ENCODE measurements at regions not wholly inside any gene's neighbourhood (a gene's known extent, or its start where the extent isn't known, plus 50 kb on each side); places are given as distances from the start of the nearest gene placed in this dataset.

DNA sequence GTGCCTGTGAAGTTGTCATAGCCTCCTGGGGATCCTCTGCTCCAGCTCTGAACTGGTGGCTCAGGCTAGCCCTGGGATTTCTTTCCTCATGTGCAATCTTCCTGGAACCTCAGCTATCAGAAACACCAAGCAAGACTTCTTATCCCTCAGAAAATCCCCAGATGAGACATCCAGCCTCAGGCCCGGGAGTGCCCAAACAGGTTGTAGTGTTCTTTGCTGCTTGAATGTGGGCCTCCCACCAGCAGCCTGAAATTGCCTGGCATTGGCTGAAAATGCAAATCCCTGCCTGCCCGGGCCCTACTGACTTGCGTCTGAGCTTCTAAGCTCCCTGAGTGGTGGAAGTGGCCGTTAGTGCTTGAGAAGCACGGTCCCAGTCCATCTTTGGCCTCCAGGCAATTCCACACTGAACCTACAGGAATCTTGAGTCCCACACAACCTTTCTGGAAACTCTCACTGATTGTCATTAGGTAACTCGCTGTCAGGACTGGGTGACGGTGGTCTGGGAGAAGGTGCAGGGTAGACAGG lies 146.8 kb downstream of the ZBTB18 start:
- no peak for DNase-seq

DNA sequence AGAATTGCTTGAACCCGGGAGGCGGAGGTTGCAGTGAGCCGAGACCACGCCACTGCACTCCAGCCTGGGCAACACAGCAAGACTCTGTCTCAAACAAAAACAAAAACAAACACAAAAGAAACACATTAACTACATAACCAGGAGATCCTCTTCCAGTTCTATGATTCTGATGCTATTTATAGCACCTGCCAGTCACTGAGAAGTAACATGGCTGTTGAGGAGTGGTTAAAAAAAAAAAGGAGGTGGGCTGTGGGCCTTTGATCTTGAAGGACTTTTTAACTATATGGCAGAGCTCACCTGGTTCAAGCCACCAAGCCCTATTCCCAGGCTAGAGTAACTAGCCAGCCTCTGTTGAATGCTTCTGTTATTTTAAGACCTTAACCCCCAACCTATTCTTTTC lies 148.8 kb downstream of the ZBTB18 start:
- no peak for DNase-seq

DNA sequence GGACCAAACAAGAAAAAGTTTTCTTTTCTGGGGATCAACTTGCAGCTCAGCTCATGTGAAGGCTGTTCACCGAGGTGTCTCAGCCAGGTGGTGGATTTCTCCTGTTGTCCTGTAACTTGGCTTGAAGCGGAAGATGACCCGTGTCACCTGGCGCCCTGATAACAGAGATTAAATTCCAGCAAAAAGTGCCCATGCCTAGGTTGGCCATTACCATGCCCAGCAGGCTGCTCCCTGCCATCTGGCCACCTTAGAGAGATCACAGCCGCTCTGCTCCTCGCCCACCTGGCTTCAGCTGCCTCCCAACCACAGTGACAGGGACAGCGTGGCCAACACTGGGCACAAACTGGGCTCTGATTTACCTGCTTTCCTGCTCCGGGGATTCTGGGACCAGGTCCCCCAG lies 149.5 kb downstream of the ZBTB18 start:
- no peak for DNase-seq

DNA sequence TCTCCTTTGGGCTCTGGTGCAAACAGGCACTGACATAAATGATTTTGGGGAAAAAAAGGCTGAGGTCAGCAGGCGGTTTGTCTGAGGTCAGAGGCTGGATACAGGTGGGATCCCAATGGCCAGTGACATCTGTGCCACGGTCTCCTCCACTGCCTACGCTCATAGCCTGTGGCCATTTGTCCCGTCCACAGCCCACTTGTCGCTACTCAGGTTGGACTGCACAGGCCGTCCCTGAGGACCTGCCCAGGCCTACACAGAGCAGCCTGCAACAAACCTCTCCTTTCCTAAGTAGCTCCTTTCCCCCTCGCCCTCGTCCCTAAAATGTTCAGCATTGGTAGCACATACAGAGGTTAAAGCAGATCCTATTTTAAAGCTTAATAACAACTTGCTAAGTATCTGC lies 150.7 kb downstream of the ZBTB18 start:
- no peak for DNase-seq

DNA sequence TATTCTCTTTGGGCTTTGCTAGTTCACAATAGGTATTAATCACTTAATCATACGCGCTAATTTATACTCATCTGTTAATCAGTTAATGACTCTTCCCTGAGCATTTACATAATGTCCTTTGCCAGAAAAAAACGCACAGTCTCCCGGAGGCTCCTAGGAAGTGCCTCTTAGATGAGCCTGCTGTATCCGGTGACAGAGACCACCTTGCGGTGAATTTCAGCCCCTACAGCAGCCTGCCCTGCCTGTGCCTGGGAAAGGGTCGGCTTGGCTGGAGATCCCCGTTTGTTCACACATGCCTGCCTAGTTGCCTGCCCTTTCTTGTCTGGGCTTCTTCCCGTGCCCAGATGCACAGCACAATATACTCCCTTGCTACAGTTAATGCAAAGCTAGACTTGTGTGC lies 152.9 kb downstream of the ZBTB18 start:
- DNase-seq: no peak

DNA sequence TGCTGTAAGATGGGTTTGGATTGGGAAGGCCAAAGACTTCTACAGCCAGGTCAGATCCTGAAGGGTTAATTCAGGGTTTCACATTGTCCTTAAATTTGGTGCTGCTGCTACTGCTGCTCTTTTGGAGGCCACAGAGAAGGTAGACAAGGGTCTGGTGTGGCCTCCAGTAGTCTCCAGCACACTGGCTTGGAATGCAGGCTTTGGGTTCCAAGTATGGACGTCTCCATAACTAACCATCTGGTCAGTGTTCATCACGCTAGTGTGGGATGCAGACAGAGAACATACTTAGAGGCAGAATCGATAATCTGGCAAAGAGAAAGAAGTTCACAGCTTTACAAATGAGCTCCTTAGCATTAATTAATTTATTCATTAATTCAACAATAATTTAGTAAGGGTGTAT lies 154.1 kb downstream of the ZBTB18 start:
- no peak for DNase-seq

DNA sequence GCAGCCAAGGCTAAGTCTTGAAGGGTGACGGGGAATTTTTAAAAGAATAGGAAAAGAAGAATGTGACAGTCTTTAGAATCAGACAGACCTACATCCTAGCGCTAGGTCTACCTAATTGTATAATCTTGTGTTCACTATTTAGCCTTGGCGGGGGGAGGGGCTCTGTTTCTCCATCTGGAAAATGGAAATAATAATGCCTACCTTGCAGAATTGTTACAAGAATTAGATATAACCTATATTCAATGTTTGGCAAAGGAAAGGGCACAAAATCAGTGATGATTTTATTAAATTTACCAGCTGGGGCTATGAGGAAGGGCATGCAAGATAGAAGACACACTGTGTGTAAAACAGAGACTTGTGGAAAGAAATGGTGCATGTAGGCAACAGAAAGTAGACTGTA lies 154.8 kb downstream of the ZBTB18 start:
- no peak for DNase-seq

DNA sequence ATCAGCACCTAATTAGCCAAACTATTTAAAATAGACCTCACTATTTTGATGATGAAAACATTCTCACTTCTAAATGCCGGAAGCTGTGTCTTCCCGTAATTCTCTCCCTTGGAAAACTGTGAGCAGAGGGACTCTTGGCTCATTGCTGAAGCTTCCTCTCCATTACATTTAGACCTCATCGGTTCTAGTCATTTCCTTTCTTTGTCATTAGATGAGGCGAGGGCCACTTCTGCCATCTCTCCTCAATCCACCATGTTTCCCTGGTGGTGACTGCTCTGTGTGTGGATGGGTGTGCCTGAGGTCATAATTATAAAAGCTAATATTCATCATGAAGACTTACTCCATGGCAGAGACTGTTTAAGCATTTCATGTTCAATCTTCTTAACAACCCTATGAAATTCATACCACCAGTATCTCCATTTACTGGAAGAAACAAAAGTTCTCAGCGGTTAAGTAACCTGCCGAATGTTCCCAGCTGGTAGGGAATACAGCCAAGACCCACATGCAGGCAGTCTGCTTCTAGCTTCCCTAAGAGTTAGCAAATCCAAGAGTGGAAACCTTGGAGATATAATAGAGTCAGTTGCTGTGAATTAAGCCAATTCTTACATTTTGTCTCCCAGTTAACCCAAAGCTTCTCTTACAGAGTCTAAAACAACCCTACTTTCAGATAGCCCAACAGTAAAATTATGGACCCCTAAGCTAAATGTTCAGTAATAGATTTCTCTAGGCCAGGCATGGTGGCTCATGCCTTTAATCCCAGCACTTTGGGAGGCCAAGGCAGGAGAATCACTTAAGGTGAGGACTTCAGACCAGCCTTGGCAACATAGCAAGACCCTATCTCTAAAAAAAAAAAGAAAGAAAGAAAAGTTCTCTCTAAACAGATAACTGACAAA lies 156.2 kb downstream of the ZBTB18 start:
- DNase-seq: no peak

DNA sequence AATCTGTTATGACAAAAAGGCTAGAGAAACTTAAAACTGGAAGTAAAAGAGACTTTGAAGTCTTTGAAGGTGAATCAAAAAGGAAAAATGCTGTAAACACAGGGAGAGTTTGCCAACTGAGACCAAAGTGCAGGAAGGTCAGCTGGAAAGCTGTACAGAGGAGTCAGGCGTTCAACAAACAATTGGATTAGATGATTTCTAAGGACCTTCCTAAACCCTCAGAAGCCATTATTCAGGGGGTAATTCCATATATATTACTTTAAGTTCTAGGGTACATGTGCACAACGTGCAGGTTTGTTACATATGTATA lies 156.8 kb downstream of the ZBTB18 start:
- DNase-seq: no peak

DNA sequence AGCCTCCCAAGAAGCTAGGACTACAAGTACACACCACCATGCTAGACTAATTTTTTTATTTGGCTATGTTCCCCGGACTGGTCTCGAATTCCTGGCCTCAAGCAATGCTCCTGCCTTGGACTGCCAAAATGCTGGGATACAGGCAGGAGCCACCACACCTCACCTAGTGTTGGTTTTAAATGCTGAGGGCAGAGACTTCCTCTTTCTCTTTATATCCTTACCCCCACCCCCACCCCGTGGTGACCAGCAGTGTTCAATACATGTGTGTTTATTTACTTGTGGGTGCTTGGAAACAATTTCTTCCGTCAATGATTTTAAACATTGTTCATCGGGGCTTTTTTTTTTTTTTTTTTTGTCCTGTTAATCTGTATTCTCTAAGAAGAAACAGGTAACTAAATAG lies 158.9 kb downstream of the ZBTB18 start:
- DNase-seq: no peak

DNA sequence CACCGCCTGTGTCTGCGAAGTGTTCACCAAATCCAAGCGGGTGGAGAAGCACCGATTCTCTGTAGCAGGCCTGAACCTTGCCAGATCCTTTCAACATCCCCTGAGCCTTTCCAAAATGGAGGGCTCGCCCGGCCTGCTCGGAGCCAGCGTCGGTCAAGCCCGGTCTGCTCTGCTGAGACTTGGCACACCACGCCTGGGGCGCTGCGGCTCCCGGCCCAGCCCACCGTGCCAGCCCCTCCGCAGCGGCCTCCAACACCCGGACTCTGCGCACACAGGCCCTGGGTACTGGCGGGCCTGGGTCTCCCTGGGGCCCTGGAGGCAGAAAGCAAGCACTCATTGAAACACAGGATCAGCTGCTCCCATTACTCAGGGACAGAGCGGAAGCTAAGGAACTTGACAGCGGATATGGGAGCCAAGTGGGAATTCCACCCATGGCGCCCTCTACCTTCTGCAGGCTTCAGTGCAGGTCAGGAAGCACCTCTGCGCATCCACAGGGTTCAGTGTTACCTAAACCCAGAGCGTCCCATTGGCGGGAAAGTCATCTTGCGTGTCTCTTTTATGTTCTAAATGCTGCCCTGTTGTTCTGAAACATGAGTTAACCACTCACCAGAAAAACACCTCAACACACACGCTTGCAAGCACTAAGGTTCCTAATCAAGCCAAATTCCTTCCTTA lies 159.9 kb downstream of the ZBTB18 start:
- no peak for DNase-seq

DNA sequence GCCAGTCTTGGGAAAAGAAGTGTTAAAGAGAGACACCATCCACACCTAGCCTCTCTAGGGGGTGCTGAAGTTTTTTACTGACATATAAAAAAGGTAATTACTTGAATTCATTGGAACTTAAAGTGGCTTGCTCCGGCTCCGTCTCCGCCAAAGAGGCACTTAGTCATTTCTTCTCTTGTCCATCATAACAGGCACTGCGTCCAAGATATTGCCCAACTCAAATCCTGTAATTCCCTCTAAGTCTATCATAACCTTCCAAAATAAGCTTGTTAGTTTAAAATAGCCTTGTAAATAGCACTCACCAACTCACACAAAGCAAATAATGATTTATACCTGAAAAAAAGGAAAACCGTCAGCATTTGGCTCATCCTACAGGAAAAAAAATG lies 160.5 kb downstream of the ZBTB18 start:
- DNase-seq: no peak

DNA sequence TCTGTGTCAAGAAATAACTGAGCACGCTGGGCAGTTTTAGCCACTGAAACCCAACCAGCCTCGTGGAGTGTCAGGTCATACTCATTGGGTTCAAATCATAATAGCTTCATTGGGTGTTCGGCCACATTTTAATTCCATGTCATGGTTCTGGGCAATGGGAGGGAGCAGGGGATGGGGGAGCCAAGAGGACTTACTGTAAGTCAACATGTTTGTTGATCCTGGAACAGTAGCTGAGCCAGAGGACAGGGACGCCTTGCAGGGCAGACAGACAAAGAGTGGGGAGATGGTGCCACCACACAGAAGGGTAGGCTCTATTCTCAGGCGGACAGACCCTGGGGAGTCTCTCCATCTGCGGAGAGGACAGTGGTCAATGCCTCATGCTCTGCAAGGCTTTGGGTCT lies 161.1 kb downstream of the ZBTB18 start:
- DNase-seq: no peak

DNA sequence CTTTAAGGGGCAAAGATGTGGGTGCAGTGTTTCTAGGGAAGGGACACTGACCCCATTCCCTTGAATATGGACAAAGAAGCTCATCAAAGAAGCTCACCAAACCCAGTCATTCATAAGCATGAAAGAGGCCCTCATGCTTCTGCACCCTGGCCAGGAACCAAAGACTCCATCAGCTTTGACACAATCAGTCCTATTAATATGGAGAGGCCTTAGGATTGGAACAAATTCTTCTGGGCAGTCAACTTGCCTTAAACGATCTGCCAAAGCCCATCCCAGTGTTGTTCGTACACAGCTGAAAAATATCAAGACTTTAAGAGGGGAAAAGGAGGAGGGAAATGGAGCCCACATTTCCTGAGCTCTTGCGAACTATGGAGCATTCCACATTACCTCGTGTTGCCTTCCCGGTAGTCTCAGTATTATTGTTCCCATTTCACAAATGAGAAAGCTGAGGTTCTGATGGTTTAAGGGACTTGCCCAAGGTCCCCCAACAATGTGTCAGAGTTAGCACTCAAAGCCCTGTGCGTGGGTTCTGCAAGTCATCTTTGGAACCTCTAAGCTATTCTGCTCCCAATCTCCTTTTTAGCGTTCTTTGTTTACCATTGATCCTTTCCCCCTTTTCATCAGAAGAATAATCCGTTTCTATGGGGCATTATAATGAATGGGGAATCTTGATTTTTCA lies 161.9 kb downstream of the ZBTB18 start:
- no peak for DNase-seq

DNA sequence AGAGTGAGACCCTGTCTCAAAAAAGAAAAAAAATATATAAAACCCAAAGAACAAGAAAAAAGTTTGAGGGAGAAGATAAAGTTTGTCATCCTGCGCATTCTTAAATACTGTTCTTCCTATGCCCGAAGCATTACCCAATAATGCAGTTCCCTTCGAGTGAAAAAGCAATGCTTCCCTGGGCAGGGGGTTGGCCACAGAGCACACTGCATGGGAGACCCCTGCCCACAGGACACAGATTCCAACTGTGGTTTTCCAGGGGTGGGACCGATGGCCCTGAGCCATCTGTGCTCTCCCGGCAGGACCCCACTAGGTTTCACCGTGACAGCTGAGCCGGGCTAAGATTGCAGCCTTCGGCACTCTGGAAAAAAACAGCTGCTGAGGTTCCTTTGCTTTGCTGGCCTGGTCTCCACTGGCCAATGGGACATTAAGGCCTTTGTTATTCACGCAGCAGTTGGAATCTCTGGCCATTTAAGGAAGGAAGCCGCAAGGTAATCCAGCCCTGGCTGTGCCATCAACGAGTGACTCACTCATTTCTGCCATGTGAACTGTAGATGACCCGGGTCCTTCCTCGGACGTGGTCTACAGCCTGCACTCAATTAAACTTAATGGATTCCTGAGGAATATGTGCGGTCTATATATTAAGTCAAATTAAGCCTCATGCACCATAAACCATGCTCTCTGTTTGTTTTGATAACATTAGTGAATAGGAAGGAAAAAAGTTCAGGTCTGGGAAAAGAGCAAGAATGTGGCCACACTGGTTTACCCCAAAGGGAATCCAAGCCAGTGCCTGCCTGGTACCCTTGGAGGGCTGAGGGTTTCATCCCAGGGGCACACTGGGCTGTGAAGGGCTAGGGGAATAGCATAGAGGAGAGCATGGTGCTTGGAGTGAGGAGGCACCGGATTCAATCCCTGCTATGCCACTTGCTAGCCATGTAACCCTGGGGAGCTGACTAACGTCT lies 163.2 kb downstream of the ZBTB18 start:
- no peak for DNase-seq

DNA sequence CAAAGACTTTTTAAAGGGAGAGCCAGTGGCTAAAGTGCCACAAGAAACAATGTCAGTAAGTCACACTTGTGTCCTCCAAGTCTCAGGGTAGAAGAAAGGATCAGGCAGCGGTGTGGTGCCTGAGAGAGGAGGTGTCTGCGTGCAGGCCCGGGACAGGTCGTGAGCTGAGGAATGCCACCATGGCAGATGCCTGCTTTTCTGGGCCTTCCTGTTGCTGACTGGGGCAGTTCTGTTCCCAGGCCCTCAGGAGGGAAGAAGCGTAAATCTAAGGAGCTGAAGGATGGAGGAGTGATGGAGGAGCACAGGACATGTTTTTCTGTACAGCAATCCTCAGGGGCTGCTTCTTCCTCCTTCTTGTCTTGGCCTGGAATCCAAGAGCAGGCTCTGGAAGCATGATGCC lies 165.8 kb downstream of the ZBTB18 start:
- DNase-seq: no peak

DNA sequence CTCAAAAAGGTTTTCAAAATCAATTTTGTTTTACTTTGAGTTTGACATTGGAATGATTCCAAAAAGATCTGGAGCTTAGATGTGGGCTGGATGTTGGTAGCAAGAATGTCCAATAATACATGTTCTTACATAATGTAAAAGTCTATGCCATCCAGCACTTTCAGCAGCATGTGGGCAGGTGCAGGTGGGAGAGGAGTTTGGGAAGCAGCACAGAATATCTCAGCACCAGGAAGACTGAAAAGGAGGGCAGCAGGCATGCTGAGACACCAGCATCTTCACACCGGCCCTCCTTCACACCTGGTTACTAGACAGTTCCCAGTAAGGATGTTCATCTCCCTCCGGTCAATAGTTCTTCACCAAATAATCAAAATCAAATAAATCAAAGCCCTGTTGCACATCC lies 166.6 kb downstream of the ZBTB18 start:
- no peak for DNase-seq

DNA sequence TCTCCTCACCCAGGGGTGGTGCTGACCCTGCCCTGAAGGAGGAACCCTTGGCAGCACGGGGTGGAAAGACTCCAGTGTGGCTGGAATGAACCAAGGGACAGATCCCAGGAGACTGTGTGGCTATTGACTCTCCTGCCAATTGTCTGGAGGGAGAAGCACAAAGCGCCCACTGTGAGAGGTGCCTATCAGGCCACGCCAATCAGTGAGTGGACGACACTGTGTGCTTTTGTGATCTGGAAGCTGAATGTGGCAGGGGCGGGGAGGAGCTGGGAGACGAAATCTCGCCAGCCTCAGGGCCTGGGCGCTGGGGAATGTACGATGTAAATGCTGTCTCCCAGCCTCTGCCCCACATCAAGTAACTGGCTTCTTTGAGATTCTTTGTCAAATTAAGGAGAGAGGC lies 167.1 kb downstream of the ZBTB18 start:
- no peak for DNase-seq

DNA sequence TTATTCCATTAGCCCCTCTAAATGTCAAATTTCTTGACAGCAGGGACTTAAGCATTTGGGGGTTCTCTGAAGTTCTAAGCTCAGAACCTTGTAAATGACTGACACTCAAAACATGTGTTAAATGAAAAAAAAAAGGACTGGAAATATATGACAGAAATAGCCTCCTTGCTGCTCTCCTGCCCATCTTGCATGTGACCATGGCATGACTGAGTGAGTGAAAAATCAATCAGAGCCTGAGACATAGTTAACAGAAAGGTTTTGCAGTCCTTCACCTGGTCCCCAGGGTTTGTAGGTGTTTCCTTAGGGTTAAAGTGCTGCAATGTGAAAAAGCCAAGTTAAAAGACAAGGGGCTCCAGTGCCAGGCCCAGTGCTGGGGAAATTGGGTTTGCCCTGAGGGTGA lies 168.1 kb downstream of the ZBTB18 start:
- DNase-seq: no peak

DNA sequence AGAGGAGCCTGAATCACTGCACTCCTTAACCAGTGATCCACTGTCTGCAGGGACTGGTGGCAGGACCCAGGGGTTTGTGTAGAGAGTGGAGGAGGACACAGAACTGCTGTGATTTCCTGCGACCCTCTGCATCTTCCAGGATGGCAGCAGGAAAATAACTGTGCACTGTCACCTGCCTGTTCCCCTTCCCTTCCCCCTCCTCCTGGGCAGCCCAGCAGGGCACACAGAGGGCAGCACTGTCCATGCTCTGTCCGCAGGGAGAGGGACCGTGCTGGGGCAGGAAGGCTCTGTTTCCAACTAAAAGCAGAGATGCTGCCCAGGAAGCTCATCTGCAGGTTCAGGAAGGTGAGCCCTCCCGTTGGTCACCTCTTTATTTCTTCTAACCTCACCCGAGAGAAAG lies 168.7 kb downstream of the ZBTB18 start:
- no peak for DNase-seq

DNA sequence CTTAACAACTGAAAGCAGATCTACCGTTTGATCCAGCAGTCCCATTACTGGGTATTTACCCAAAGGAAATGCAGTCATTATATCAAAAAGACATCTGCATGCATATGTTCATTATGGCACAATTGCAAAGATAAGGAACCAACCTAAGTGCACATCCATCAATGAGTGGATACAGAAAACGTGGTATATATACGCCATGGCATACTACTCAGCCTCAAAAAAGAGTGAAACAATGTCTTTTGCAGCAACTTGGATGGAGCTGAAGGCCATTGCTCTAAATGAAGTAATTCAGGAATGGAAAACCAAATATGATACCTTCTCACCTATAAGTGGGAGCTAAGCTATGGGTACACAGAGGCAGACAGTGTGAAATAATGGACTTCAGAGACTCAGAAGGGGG lies 169.3 kb downstream of the ZBTB18 start:
- DNase-seq: no peak

DNA sequence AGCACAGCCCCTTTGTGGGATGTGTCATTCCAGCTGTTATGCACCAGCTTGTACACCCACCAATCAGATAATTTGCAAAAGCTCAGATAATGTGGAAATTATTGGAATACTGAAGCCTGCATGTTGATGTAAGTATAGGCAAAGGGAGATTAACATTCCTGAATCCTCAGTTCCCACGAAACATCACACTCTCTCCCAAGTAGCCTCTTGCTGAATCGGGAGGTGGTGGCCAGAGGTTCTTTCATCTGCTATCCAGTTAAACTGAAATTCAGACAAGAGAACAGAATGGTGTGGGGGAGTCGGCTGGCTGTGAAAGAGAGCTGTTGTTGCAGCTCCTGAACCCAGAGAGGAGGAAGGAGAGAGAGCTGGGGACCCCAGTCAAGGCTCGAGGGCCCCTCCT lies 170.9 kb downstream of the ZBTB18 start:
- DNase-seq: no peak
